K562 (cell line): ENCODE measurements at regions not wholly inside any gene's neighbourhood (a gene's known extent, or its start where the extent isn't known, plus 50 kb on each side); places are given as distances from the start of the nearest gene placed in this dataset.

Experiments used
- ATAC-seq: fragments of 200-7000 bp; cut with Tn5 transposase; 3 replicates; pipeline ENCODE4 v1.9.1; 2020; ENCODE audit warnings: moderate library complexity
- BruUV-seq: library from RNA; stranded (reverse); fragments of 400-500 nt; replicated peaks from 2 replicates; lab custom pipeline; 2021; lab: Mats Ljungman, UMichigan
- CTCF ChIA-PET: fragments of 300-600 bp; formaldehyde crosslinking; extraction: SDS; loops from one replicate; lab custom pipeline; 2021; ENCODE audit warnings: low intra/inter-chr PET ratio; lab: Yijun Ruan, JAX
- POLR2A ChIA-PET: fragments of 300-600, 350-650 bp; sonication (Branson Sonifier 250); formaldehyde crosslinking; extraction: SDS; loops from one replicate; lab custom pipeline; 2021; ENCODE audit warnings: antibody characterized with exemption, inconsistent platforms; lab: Yijun Ruan, JAX
- DNase-seq, 4 experiments: peaks; one replicate each; pipeline versions ENCODE4 v3.0.0 to v3.0.0-alpha.2; 2011 to 2018; ENCODE audit warnings: low spot score in 3 of 4, mixed read lengths in 3 of 4; ENCODE audit errors: extremely low read depth in 1 of 4
- FAIRE-seq: peaks from 2 replicates; lab custom pipeline; 2011; peaks lifted over from hg19 to GRCh38; lab: Jason Lieb, UNC
- H2AFZ ChIP-seq: 2 replicates; pipeline ENCODE4 v1.6.0; 2011; ENCODE audit warnings: low read depth, low read length, control low read depth, inconsistent platforms
- H3K27ac ChIP-seq: fragments of 200-600 bp; 3 replicates; pipeline ENCODE4 v1.8.0; 2011; ENCODE audit warnings: low read depth, mild to moderate bottlenecking, control low read depth, inconsistent platforms, low read length, moderate library complexity, mixed read lengths; ENCODE audit errors: extremely low read depth
- H3K27me3 ChIP-seq, 2 experiments: fragments of 300-600 bp in 1 of 2; 2 replicates in 1 of 2; 3 replicates in 1 of 2; pipeline versions ENCODE4 v1.6.0 to v1.8.0; 2011; ENCODE audit warnings: inconsistent platforms in 2 of 2, low read length in 2 of 2, mild to moderate bottlenecking in 1 of 2, mixed read lengths in 1 of 2, moderate library complexity in 1 of 2; ENCODE audit not compliant: control insufficient read depth in 2 of 2, insufficient read depth in 2 of 2
- H3K36me3 ChIP-seq: fragments of 300-600 bp; 3 replicates; pipeline ENCODE4 v1.8.0; 2011; ENCODE audit warnings: mild to moderate bottlenecking, low read length, inconsistent platforms; ENCODE audit not compliant: control insufficient read depth, insufficient read depth
- H3K4me1 ChIP-seq, 2 experiments: fragments of 200-600 bp in 1 of 2; replicated peaks in 1 of 2; 2 replicates in 1 of 2; 3 replicates in 1 of 2; pipeline versions ENCODE4 v1.5.1 to v1.8.0; 2011; ENCODE audit warnings: inconsistent platforms in 2 of 2, low read length in 2 of 2, mild to moderate bottlenecking in 1 of 2, mixed read lengths in 1 of 2, moderate library complexity in 1 of 2; ENCODE audit not compliant: control insufficient read depth in 2 of 2, insufficient read depth in 2 of 2
- H3K4me2 ChIP-seq: 2 replicates; pipeline ENCODE4 v1.6.1; 2011; ENCODE audit warnings: low read length, control low read depth, inconsistent platforms, mixed read lengths; ENCODE audit not compliant: insufficient read depth
- H3K4me3 ChIP-seq: fragments of 200-600 bp; sonication (generic), shearing (Covaris generic); 2 replicates; pipeline ENCODE4 v1.5.1; 2016; ENCODE audit warnings: control low read depth, inconsistent platforms
- H3K79me2 ChIP-seq: fragments of 200-600 bp; 3 replicates; pipeline ENCODE4 v1.8.0; 2011; ENCODE audit warnings: low read length, inconsistent platforms; ENCODE audit not compliant: control insufficient read depth, insufficient read depth
- H3K9ac ChIP-seq, 2 experiments: 2 replicates each; pipeline versions ENCODE4 v1.6.0 to v1.6.1; 2011; ENCODE audit warnings: low read depth in 2 of 2, low read length in 2 of 2, control low read depth in 1 of 2, inconsistent platforms in 1 of 2, mild to moderate bottlenecking in 1 of 2, mixed read lengths in 1 of 2; ENCODE audit not compliant: insufficient read depth in 1 of 2
- H3K9me1 ChIP-seq: one replicate; pipeline ENCODE4 v1.6.0; 2011; ENCODE audit warnings: inconsistent platforms, mild to moderate bottlenecking, low read length, moderate library complexity; ENCODE audit not compliant: control insufficient read depth, insufficient read depth
- H3K9me3 ChIP-seq: replicated peaks from 2 replicates; pipeline ENCODE4 v1.5.1; 2011; ENCODE audit warnings: low read depth, low read length, inconsistent platforms; ENCODE audit not compliant: control insufficient read depth, insufficient read depth
- H4K20me1 ChIP-seq: replicated peaks from 2 replicates; pipeline ENCODE4 v1.6.1; 2011; ENCODE audit warnings: low read length, inconsistent platforms, mixed read lengths; ENCODE audit not compliant: control insufficient read depth, insufficient read depth
- IRF2 ChIP-seq: sonication (generic); formaldehyde crosslinking; IDR thresholded peaks from 2 replicates; pipeline ENCODE4 v1.8.1; 2022; ENCODE audit warnings: mild to moderate bottlenecking, missing genetic modification reagents
- MEIS2 ChIP-seq: fragments of 450-650 bp; IDR thresholded peaks from 2 replicates; pipeline ENCODE4 v1.6.1; 2014; ENCODE audit warnings: mild to moderate bottlenecking; ENCODE audit not compliant: partially characterized antibody
- RCOR1 ChIP-seq, 2 experiments: IDR thresholded peaks; 2 replicates each; pipeline ENCODE4 v1.6.1; 2012; ENCODE audit warnings: low read depth in 2 of 2, low read length in 2 of 2, borderline replicate concordance in 1 of 2, improper control_type of control experiment in 1 of 2
- SOX6 ChIP-seq: fragments of 450-650 bp; IDR thresholded peaks from 2 replicates; pipeline ENCODE4 v1.6.1; 2014; ENCODE audit warnings: mild to moderate bottlenecking
- SPI1 ChIP-seq: IDR thresholded peaks from 2 replicates; pipeline ENCODE4 v1.6.1; 2011; ENCODE audit warnings: low read depth, low read length, control low read depth, borderline replicate concordance
- SRSF3 ChIP-seq: fragments of 200-400 bp; formaldehyde crosslinking; IDR thresholded peaks from 2 replicates; pipeline ENCODE4 v1.6.1; 2016; ENCODE audit warnings: mild to moderate bottlenecking, low read length, moderate library complexity; ENCODE audit not compliant: insufficient read depth
- TBP ChIP-seq: optimal IDR thresholded peaks from 2 replicates; pipeline ENCODE3; 2011; ENCODE audit warnings: low read depth, low read length, improper control_type of control experiment
- ZNF75A ChIP-seq: fragments of 450-650 bp; formaldehyde crosslinking; IDR thresholded peaks from 2 replicates; pipeline ENCODE4 v1.4.0; 2020; ENCODE audit warnings: mild to moderate bottlenecking
- WGBS: fragments of 100-300 bp; shearing (Covaris generic); methylation state at CpG from one replicate; pipeline ENCODE4 v1.1.6; 2016; ENCODE audit warnings: low coverage, mixed read lengths; ENCODE audit not compliant: insufficient coverage; ENCODE audit errors: missing lambda C conversion rate; 5-methylcytosine and 5-hydroxymethylcytosine counted together
- in situ Hi-C: fragments of 300-500 bp; cut with MboI; formaldehyde crosslinking; loops from 4 replicates; pipeline ENCODE4 v1.15.0; 2018; ENCODE audit warnings: inconsistent platforms, mixed read lengths
- intact Hi-C: fragments of 100-400 bp; cut with micrococcal nuclease; formaldehyde crosslinking; loops from 2 replicates; pipeline ENCODE4 v1.14.2; 2022
- TF ChIP-seq, protein P1 (sequence below), 2 experiments: IDR thresholded peaks in 1 of 2; conservative IDR thresholded peaks in 1 of 2; 2 replicates each; pipeline ENCODE4 v1.6.1; 2016; ENCODE audit warnings: low read depth in 2 of 2, mild to moderate bottlenecking in 1 of 2, missing compliant biosample characterization in 1 of 2, missing genetic modification characterization in 1 of 2, moderate library complexity in 1 of 2
- TF ChIP-seq, protein P2 (sequence below): fragments of 450-650 bp; IDR thresholded peaks from 2 replicates; pipeline ENCODE4 v1.6.1; 2016
- TF ChIP-seq, protein P3 (sequence below), 2 experiments: fragments of 450-650 bp; IDR thresholded peaks; 2 replicates each; pipeline ENCODE4 v1.6.1; 2016
- TF ChIP-seq, protein P4 (sequence below): sonication (generic); formaldehyde crosslinking; IDR thresholded peaks from 2 replicates; pipeline ENCODE4 v1.8.0; 2022; ENCODE audit warnings: mild to moderate bottlenecking, missing genetic modification reagents, borderline replicate concordance

DNA sequence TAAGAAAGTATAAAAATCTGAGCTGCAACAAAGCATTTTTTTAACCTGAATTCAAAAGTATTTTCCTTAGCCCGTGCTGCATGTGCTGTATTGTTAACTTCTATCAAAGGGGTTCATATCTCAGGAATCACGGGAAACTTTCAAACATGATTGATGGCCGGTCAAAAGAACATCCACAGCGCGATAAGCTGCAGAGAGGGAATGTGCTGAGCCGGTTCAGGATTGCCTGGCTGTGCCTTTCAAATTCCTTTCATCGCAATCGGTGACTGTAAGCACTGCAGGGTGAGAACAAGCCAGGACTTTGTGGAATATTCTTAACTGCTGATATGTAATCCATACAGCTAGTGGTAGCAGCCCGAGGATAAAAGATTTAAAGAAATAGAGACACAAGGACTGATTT is 210.9 kb upstream of the NOCT start:
- WGBS: 3% methylated on average over 9 of the region's 9 CpGs
- Histone ChIP-seq H4K20me1 (no peaks in the 10 kb centered on the region), H3K79me2 (no peaks in the 10 kb centered on the region), H3K9me3 (no peaks in the 10 kb centered on the region), H2AFZ (no peak overlapping the region), H3K36me3 (no peaks in the 10 kb centered on the region), H3K9me1 (no peaks in the 10 kb centered on the region), H3K4me1 (no peaks in the 10 kb centered on the region), H3K27ac (no peak overlapping the region), H3K4me2 (no peak overlapping the region), H3K9ac (no peak overlapping the region), H3K4me3 (no peak overlapping the region), H3K27me3 (no peaks in the 10 kb centered on the region)
- DNase-seq (no peak), FAIRE-seq (no peak), ATAC-seq (no peak)
- intact Hi-C loops (no loop called here), in situ Hi-C loops (no loop called here)
- CTCF ChIA-PET: no interaction called here
- TF ChIP-seq RCOR1 (IDR thresholded peaks at IDR 0.05; ENCODE audit: borderline replicate concordance in 1 of 2, low read depth in 2 of 2, low read length in 2 of 2) (peak in 1 of 2 experiments; percentile 15; a peak in 1 of 4 replicates), ZNF75A (CRISPR knock-in tag) (no peak), MEIS2 (peak; percentile 94), SRSF3 (no peak), IRF2 (no peak), SPI1 (no peak), SOX6 (no peak), TBP (no peak)
- TF ChIP-seq, protein P1, sequence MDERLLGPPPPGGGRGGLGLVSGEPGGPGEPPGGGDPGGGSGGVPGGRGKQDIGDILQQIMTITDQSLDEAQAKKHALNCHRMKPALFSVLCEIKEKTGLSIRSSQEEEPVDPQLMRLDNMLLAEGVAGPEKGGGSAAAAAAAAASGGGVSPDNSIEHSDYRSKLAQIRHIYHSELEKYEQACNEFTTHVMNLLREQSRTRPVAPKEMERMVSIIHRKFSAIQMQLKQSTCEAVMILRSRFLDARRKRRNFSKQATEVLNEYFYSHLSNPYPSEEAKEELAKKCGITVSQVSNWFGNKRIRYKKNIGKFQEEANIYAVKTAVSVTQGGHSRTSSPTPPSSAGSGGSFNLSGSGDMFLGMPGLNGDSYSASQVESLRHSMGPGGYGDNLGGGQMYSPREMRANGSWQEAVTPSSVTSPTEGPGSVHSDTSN (CRISPR knock-in tag; IDR thresholded peaks at IDR 0.05; ENCODE audit: low read depth): peak; percentile 56
- TF ChIP-seq, protein P1 (tag; conservative IDR thresholded peaks at IDR 0.05; ENCODE audit: low read depth): peak; percentile 78
- TF ChIP-seq, protein P2, sequence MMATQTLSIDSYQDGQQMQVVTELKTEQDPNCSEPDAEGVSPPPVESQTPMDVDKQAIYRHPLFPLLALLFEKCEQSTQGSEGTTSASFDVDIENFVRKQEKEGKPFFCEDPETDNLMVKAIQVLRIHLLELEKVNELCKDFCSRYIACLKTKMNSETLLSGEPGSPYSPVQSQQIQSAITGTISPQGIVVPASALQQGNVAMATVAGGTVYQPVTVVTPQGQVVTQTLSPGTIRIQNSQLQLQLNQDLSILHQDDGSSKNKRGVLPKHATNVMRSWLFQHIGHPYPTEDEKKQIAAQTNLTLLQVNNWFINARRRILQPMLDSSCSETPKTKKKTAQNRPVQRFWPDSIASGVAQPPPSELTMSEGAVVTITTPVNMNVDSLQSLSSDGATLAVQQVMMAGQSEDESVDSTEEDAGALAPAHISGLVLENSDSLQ: peak; percentile 74; the same call in 1 of the 2 replicates
- TF ChIP-seq, protein P3, sequence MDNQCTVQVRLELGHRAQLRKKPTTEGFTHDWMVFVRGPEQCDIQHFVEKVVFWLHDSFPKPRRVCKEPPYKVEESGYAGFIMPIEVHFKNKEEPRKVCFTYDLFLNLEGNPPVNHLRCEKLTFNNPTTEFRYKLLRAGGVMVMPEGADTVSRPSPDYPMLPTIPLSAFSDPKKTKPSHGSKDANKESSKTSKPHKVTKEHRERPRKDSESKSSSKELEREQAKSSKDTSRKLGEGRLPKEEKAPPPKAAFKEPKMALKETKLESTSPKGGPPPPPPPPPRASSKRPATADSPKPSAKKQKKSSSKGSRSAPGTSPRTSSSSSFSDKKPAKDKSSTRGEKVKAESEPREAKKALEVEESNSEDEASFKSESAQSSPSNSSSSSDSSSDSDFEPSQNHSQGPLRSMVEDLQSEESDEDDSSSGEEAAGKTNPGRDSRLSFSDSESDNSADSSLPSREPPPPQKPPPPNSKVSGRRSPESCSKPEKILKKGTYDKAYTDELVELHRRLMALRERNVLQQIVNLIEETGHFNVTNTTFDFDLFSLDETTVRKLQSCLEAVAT (IDR thresholded peaks at IDR 0.05): no peak
- TF ChIP-seq, protein P4, sequence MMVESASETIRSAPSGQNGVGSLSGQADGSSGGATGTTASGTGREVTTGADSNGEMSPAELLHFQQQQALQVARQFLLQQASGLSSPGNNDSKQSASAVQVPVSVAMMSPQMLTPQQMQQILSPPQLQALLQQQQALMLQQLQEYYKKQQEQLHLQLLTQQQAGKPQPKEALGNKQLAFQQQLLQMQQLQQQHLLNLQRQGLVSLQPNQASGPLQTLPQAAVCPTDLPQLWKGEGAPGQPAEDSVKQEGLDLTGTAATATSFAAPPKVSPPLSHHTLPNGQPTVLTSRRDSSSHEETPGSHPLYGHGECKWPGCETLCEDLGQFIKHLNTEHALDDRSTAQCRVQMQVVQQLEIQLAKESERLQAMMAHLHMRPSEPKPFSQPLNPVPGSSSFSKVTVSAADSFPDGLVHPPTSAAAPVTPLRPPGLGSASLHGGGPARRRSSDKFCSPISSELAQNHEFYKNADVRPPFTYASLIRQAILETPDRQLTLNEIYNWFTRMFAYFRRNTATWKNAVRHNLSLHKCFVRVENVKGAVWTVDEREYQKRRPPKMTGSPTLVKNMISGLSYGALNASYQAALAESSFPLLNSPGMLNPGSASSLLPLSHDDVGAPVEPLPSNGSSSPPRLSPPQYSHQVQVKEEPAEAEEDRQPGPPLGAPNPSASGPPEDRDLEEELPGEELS: no peak
- POLR2A ChIA-PET: no interaction called here
- no TSS peak for BruUV-seq
